ENCODE measurements at regions not wholly inside any gene's neighbourhood (a gene's known extent, or its start where the extent isn't known, plus 50 kb on each side); places are given as distances from the start of the nearest gene placed in this dataset.
"Not testable (repeated sequence)": the region's sequence is repeated elsewhere in the genome, so short reads cannot be mapped to it uniquely, and the experiment has no call there.

- TF ChIP-seq CTCF, POLR2A (IDR thresholded peaks at IDR 0.05): not testable (repeated sequence)
These were observed 1510.2 kb upstream of the TPTE start for GRCh38 chr21:9010936-9011890.

Measured in thyroid gland (tissue), 4 donors.